Activated CD4-positive, alpha-beta T cell treated with anti-CD3 and anti-CD28 coated beads for 24 hours (primary cell): ENCODE measurements at regions not wholly inside any gene's neighbourhood (a gene's known extent, or its start where the extent isn't known, plus 50 kb on each side); places are given as distances from the start of the nearest gene placed in this dataset.

ENCODE experiments used
- DNase-seq, 2 donors: peaks; one replicate each; pipeline ENCODE4 v3.0.0-alpha.2; 2020; ENCODE audit warnings: low read depth in 2 of 2

DNA sequence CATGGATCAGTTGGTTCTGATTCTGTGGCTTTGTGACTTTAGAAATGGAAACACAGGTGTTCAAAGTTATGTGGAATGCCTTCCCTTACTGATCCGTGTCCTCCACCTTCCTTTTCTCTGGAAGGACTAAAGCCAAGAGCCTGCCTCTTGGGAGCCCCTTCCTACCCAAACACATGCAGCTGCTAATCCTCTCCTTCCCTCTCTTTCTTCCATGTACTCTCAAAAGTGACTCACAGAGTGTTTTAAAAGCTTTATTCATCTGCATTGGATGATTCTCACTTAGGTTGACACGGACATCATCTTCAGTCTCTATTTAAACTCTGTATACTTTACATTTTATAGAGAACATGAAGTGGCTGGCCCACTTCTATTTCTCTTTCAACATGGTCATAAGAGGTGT, 856.5 kb upstream of the ARPP21 start:
- no peak for DNase-seq

DNA sequence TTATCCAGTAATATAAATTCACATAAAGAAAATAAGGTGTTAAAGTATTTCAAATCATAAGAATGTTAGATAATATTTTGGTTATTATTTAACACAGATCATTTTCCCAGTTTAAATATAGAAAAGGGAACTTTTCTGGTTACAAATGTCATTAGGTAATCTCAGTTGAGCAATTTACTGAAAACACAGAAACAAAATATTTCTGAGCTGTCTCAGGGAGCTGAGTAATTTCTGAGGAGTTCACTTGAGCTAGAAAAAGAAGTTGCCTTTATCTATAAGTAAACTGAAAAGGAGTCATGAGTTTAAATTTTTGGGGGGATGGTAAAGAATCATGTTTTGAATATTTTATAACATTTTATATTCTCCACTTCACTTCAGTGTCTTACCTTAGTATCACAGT, 855.4 kb upstream of the ARPP21 start:
- DNase-seq, result no peak

DNA sequence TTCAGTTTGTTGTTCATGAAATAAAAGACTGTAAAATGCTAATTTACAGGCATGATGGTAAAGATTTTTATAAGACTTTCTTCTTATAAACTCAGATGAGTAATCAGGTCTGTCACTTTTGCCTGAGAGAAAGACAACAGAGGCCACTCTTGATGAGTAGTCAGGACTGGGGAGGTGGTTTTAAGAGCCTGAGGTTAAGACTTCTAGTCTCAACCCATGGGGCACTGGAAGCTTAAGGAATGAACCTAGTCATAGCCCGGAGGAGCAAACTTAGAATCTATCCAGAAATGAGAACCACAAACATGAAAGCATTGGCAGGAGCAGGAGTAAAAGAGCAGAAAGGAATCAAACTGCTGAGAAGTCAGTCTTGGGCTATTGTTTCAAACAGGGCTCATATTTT, 846.3 kb upstream of the ARPP21 start:
- no peak for DNase-seq

DNA sequence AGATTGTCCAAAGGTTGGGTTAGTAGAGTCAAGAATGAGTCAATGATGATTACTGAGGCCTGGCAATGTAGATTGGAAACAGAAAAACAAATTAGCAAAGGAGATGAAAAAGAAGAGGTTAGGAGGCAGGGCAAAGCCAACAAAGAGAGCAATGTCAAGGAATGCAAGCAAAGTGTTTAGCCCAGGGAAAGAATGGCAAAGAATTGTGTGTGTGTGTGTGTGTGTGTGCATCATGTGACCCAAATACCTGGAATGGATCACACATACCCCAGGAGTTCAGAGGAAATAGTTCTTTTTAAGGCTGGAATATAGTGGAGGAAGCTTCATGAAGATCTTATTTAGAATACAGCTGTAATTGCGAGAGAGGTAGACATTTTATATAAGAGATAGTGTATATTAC, 831.7 kb upstream of the ARPP21 start:
- no peak for DNase-seq

DNA sequence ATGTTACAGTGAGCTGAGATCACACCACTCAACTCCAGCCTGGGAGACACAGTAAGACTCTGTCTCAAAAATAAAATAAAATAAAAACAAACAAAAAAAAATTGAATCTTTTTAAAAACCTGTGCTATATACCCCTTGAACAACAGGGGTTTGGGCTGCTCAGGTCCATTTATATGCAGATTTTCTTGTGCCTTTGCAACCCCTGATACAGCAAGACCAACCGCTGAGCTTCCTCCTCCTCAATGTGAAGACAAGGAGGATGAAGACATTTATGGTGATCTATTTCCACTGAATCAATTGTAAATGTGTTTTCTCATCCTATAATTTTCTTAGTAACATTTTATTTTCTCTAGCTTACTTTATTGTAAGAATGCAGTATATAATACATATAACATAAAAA, 831.0 kb upstream of the ARPP21 start:
- no peak for DNase-seq

DNA sequence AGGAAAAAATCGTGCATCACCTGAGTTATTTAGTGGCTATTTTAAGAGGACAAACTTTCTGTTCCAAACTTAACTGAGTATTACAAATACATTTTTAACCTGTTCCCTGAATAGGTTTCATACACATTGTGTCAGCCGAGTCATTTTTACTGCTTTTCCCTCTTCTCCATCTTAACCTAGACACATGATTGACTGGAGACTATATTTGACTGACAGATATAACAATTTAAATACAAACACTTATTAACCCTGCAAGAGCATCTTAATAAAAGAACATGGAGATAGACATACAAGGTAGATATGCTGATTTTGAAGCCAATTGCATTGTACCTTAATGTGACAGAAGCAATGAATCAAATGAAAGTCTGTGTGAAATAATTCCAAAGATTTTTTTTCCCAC, 810.5 kb upstream of the ARPP21 start:
- no peak for DNase-seq

DNA sequence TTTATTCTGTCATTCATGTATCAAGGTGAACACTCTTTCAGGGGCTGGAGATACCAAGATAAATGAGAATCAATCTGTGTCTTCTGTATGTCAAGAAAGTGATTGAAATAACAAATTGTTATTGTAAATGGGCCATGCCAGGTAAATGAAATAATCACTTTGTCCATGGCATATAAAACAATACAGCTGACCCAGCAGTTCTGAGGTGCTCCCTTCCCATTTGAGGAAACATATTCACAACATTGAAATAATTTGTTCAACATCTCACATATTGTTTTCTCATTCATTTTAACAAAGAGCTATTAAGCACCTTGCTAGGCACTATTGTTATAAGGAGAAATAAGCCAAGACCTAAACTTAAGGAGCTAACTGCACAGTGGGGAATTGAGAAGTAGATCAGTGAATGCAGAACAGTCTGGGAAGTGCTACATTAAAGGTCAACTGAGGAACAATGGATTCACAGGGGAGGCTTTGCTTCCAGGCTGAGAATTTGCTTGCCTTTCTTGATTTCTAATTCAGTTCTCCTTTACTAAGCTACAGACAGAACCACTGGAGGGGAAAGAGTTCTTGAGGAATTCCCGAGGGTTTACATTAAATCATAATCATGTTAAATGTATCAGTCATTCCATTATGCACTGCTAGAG, 806.3 kb upstream of the ARPP21 start:
- no peak for DNase-seq

DNA sequence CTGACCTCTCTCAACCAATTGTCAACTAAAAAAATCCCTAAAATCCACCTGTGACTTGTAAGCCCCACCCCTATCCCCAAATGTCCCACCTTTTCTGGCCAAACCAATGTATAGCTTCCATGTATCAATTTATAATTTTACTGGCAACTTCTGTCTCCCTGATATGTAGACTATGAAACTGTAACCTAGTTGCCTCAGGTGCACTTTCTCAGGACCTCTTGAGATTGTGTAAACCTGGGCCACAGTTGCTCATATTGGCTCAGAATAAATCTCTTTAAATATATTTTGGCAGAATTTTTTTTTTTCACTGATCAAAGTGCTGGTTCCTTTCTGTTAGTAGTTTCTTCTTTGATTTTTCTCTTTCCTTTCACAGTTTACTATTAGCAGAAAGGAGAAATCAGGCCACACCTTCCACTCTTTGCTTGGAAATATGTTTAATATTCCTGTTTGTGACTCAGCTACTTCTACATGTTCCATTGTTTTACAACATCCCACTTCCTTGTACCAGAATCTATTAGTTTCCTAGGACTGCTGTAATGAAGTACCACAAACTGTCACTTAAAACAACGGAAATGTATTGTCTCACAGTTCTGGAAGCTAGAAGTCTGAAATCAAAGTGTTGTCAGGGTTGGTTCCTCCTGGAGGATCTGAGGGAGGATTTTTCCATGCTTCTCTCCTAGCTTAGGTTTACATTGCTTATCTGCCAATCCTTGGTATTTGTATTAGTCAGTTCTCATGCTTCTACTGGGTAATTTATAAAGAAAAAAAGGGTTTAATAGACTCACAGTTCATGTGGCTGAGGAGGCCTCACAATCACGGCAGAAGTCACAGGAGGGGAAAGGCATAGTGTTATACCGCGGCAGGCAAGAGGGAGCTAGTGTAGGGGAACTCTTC, 801.2 kb upstream of the ARPP21 start:
- DNase-seq, result no peak

DNA sequence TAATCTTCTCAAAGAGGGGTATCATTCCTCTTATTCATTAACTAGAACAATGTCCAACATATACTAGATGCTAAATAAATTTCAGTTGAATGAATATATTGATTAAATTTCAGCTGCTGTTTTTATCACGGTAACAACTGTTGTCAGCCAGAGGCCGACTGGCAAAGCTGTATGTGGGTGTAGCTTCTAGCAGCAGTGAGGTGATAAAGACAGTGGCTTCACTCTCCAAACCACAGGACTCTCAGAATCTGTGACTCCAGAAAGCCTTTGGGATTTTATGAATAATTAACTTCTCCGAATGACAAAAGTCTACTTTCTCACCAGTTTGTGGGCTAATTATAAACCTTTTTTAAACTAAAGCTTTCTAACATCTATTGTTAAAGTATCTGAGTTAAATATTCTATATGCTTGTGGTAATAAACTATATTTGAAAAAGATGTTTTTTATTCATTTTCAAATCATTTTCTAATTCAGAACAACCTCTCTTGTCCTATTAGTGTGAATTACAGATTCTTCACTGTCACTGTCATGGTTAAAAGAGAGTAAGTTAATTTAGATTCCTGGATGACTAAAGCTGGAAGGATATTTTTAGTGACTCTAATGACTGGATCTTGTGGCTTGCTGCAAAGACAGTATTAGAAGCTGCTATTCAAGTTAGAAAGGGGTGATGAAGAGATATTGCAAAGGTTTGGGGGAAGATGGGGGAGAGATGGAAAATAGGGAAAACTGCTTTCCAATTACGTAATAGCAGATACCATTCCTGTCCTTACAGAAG, 796.4 kb upstream of the ARPP21 start:
- no peak for DNase-seq

DNA sequence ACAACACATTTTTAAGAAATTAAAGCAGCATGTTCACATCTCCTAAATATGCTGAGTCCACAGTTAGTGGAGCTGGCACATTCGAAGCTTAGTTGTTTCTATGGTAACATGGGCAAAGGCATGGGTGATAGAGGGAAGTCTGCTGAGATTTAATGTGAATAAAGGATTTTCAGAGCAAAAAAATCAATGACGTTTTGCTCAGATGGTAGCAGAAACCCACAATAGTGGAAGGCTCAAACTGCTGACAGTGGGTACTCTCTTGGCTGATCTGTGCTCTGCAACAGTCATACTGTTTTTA, 795.1 kb upstream of the ARPP21 start:
- no peak for DNase-seq

DNA sequence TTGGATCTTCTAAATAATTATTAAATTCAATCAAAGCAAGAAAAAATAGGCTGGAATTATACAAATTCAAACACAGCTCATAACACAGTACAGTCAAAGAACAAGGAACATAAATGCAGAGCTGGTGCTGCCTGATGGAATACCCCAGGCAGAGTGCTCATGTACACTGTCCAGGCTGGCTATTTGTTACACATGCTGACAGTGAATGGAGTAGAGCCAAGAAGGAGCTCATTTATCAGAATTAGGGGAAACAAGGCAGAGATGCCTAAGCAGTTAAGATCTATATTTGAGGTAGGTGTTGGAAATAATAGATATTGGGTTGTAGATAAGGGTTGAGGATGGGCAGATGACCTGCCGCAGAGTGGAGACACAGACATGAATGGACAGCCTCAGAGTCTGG, 788.2 kb upstream of the ARPP21 start:
- DNase-seq, result no peak

DNA sequence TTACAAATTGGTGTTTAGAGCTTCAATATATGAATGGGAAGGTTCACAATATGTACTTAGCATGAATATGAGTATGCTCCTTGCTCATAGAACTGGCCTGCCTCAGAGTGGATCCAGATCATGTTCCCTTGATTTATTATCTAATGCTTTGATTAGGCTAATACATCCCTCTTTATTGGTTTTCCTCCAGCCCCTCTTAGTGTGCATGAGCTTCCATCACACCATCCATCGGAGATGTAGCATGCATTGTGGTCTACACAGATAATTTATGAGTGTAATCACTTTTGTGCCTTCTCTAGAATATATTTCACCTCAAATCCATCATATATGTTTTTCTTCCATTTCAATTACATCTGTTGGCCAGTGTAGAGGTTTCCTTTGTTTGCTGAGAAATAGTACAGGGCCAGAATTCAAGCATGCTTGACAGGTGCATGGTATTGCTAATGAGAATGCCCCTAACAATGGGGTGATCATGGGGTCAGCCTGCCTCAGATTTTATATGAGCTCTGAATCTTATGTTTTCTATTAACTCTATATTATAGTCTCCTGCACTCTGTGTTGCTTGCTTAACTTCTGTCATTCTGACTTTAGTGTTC, 786.4 kb upstream of the ARPP21 start:
- DNase-seq, result no peak

DNA sequence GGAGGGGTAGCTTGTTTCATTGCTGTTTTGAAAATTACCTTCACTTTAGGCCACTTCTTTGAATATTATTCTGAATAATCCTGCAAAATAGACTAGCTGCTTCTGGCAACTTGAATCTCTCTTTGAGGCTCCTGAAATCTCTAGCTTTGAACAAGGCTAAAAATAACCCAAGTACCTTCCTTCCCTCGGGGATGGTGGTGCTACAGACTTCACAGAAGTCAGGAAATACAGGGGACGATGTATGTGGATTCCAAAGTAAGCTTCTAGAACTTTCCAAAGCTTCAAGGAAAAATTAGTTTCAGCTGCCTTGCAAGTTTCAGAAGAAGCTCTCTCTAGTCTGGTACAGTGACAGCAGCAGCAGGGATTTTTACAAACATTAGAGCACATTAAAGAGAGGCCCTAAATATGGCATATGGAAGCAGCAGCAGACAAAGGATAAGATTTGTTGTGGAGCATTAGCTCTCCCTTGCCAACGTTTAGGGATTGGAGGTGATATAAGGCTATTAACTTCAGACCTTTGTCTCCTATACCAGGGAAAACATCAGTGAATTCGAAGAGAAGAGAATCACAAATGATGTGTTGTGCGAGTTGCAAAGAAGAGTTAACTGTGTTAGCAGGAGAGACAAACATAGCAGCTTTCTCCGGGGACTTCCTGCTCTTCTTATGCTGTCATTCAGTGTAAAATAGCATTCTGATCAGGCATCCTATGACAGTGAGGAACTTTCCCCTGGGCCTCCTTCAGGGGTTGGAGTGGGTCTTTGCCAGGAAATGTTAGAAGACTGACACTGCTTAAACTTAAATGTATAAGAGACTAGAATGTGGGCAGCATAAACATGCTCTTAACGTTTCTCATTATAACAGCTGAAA, 783.0 kb upstream of the ARPP21 start:
- no peak for DNase-seq

DNA sequence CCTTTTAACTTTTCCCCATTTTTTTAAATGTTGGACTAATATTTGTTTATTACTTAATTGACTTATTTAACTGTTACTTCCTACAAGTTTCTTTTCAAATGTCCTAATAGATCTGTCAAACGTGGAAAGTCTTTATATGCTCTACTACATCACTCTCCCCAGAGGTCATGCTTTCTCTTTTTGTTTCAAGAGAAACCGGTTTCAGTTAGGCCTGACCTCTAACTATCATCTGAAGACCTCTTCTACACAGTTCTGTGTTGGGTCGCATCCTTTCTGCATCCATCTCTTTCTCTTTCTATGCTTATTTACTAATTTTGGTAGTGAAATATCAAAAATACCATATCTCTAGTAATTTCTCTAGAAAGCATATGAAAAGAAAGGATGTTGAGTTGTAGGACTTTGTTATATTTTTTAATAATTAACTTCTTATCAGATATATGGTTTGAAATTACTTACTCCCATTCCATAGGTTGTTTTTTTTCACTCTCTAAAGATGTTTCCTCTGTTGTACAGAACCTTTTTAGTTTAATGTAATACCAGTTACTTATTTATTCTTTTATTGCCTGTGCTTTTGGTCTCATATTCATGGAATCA, 781.2 kb upstream of the ARPP21 start:
- DNase-seq, result no peak

DNA sequence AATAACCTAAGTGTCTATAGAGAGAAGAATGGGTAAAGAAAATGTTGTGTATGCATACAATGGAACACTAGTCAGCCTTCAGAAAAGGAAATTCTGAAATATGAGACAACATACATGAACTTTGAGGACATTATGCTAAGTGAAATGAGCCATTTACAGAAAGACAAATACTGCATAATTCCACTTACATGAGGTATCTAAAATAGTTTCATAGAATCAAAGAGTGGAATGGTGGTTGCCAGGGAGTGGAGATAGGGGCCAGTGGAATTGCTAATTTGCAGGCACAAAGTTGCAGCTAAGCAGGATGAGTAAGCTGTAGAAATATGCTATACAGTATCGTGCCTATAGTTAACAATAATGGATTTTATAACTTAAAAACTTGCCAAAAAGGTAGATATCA, 779.6 kb upstream of the ARPP21 start:
- DNase-seq, result no peak

DNA sequence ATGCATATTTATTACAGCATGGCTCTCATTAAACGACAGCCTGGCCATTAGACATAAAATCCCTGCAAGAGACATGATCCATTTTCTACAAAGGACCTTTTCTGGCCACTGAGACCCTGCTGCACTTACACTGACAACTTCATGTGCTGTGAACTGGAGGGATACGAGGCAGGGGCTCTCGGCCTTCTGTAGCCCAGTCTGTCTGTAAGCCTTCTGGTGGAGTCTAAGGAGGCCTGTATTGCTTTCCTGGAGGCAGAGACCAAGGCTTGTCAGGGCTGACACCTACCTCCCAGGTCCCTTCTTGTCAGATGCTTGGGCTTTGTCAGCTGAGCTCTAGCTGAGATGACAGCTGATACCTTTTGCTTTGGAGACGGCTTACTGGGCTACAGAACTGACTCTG, 776.9 kb upstream of the ARPP21 start:
- DNase-seq, result no peak

DNA sequence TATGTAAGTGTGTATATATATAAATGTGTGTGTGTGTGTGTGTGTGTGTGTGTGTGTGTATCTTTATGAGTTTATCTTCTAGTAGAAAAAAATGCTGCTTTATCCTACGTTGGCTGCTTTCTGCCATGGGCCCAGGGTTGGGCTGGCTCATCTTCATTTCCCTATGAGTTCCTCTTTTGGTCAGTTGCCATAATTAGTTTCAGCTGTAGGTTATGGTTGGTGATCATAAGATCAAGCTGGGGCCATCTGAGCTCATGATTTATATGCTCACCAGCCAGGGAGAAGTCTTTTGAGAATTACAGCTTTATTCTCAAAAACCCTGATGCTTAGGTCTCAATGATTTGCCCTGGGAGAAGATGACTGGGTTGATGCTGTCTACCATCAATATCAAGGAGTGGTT, 775.8 kb upstream of the ARPP21 start:
- no peak for DNase-seq

DNA sequence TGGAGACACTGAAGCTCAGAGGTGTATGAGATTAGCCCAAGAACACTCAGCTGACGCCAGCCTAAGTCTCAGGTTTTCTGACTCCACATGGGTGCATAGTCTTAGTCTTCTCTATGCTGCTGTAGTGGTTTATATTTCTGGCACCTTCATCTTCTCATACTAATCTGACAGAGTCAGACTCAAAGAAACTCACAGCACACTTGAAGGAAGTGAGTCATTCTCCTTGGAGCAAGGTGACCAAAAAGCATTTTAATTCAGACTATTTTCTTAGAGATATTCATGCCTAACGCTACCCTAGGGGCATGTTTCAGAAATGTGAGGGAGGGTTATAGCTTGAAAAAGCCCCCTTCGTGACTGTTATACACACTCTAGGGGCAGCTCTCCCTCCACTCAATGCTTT, 775.3 kb upstream of the ARPP21 start:
- no peak for DNase-seq

DNA sequence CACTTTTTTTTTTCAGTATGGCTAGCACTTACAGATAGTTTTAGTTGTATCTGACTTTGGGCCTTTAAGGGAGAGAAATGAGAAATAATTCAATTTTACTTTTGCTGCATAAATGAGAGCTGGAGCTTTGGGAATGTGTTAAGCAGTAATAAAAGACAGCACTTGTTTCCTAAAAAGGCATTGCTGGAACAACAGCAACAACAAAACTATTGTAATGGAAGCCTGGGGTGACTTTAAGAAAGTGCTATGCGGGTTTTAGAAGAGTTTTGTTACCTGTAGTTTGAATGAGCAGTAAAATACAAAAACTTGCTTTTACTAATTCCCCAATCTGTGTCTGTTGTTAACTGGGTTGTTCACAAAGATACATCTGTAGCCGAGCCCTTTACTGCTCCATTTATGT, 774.0 kb upstream of the ARPP21 start:
- no peak for DNase-seq

DNA sequence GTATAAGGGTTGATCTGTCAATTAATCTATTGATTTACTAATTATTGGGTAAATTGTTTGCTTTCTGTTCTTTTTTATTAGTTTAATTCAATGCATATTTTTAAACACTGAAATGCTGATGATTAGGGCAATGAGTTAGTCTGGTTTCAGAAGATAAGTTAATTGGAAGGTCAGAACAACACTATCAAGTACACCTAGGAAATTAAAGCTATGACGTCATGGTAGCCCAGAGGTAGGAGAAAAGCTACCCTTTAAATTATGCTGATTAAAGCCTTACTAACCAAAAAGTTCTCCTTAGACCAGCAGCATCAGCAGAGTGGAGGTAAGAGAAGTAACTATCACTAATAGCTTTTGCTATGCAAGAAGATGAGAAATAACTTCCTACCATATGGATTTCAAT, 770.4 kb upstream of the ARPP21 start:
- no peak for DNase-seq

DNA sequence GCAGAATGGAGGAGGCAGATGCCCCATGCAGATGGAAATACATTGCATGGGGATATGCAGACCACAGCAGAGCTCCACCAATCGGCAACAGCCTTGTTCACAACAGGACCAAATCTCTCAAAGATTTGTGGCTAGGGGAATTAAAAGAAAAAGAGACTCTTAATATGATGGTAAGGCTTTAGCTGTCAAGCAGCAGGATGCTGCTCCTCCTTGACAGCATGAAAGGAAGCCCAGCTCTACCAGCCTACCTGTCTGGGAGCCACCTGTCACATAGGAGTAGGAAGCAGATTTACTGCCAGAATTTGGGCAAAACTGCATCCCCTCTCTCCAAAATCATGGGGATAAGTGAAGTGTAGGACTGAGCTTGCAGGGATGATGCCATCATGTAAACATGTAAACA, 769.6 kb upstream of the ARPP21 start:
- no peak for DNase-seq
